HFF-Myc (cell line): ENCODE measurements at regions not wholly inside any gene's neighbourhood (a gene's known extent, or its start where the extent isn't known, plus 50 kb on each side); places are given as distances from the start of the nearest gene placed in this dataset.

Source experiments
- DNase-seq: peaks from one replicate; pipeline ENCODE4 v3.0.0-alpha.2; 2011; ENCODE audit warnings: low read depth; ENCODE audit errors: extremely low read depth
- H3K4me3 ChIP-seq: replicated peaks from 2 replicates; pipeline ENCODE4 v1.5.1; 2011; ENCODE audit warnings: low read depth, mild to moderate bottlenecking, control low read depth, low read length
- TF ChIP-seq, protein P1 (sequence below): IDR thresholded peaks from 2 replicates; pipeline ENCODE4 v1.5.1; 2012; ENCODE audit warnings: mild to moderate bottlenecking, low read depth, low read length, control low read depth; ENCODE audit errors: missing control alignments

DNA sequence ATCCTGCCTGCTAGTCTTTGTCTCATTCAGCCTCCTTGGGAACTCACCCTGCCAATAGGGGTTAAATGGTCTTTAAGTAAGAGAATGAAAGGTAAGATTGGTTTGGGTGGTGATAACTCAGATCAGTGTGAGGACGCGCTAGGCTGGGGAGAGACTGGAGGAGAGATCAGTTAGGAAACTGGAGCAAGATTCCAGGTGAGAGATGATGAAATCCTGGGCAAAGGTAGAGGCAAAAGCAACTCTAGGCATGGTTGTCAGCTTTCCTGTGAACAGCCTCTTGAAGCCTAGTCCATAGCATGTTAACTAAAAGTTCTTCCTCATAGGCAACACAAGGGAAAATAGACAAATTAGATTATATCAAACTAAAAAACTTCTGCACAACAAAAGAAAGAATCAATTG, 145.2 kb upstream of the ANKRD28 start:
- TF ChIP-seq, protein P1, sequence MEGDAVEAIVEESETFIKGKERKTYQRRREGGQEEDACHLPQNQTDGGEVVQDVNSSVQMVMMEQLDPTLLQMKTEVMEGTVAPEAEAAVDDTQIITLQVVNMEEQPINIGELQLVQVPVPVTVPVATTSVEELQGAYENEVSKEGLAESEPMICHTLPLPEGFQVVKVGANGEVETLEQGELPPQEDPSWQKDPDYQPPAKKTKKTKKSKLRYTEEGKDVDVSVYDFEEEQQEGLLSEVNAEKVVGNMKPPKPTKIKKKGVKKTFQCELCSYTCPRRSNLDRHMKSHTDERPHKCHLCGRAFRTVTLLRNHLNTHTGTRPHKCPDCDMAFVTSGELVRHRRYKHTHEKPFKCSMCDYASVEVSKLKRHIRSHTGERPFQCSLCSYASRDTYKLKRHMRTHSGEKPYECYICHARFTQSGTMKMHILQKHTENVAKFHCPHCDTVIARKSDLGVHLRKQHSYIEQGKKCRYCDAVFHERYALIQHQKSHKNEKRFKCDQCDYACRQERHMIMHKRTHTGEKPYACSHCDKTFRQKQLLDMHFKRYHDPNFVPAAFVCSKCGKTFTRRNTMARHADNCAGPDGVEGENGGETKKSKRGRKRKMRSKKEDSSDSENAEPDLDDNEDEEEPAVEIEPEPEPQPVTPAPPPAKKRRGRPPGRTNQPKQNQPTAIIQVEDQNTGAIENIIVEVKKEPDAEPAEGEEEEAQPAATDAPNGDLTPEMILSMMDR = no peak
- no peak for DNase-seq
- H3K4me3 ChIP-seq = no peak overlapping the region

DNA sequence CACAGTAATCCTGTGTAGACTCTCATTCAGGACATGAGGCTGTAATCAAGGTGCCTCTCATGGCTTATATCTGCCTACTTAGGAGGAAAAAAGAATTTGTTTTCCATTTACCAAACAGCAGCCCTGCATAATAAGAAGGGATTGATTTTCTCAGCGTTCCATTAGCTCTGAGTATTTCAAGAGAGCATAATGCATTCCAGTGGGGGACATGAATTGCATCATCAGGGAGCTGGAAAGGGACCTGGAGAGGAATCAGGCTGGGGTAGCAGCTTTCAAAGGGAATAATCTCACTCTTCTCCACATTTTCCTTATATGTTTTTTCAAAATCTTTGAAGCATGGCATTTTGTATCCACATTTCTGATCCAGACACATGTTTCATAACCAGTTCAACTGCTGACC, 150.6 kb upstream of the ANKRD28 start:
- TF ChIP-seq, protein P1 = no peak
- no peak overlapping the region for H3K4me3 ChIP-seq
- DNase-seq = no peak

DNA sequence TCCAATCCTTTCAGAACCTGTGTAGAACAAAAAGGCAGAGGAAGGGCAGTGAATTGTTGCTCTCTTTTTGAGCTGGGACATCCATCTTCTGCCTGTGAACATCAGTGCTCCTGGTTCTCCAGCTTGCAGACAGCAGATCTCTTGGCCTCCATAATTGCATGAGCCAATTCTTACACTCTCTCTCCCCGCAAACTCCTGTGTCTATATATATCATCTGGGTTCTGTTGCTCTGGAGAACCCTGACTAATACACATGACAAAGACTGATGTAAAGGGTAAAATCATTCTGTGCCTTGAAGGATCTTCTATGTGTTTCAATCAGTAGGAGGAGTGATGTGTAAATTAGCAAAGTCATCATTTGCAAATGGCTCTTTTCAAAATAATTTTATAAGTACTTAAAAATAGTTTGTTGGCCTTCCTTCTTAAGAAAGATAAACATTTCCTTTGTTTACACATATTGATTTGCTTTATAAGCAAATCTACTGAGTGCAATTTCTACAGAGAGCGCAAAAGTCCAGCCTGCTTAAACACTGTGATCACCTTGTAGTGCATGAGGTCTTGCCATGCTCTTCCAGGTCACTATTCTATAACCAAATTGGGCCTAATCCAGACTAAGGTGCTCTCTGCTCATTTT, 154.9 kb upstream of the ANKRD28 start:
- TF ChIP-seq, protein P1 = no peak

DNA sequence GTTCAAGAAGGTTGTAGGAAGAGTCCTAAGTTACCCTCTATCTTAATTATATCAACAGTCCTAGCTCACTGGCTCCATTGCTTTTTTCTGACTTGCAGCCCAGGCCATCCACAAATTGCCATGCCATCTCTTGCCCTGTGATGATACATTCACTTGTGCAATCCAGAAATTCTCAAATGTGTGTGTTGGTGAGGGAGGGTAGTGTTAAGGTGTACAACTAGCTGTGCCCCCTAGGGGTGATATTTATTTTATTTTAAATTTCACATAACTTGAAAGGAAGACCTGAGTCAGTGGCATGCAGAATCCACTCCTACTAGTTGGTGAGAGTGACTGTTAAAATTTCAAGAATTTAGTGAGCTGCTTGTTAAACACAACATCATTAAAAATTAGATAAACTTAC, 156.1 kb upstream of the ANKRD28 start:
- H3K4me3 ChIP-seq = no peak overlapping the region
- no peak for DNase-seq
- TF ChIP-seq, protein P1 = no peak

More for the DNA sequence above, 154.9 kb upstream of the ANKRD28 start:
- no peak for DNase-seq
- no peak overlapping the region for H3K4me3 ChIP-seq

DNA sequence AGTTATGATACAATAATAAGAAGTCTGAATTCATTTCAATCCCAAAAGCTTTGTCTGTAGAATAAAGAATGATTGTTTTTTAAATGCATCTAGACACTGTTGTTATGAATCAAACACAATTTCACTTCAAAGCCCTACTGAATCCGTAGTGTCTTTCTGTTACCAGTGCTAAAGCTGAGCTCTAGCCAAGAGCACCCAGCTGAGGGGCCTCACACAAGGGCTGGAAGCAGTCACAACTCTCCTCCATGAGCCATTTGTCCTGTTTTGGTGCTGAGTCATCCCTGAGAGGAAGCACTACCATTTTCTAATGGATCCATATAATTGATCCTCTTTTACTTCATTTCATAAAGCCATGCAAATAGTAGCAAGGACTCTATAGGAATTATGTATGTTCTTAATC, 158.2 kb upstream of the ANKRD28 start:
- H3K4me3 ChIP-seq = no peak overlapping the region
- no peak for DNase-seq
- TF ChIP-seq, protein P1 = no peak

DNA sequence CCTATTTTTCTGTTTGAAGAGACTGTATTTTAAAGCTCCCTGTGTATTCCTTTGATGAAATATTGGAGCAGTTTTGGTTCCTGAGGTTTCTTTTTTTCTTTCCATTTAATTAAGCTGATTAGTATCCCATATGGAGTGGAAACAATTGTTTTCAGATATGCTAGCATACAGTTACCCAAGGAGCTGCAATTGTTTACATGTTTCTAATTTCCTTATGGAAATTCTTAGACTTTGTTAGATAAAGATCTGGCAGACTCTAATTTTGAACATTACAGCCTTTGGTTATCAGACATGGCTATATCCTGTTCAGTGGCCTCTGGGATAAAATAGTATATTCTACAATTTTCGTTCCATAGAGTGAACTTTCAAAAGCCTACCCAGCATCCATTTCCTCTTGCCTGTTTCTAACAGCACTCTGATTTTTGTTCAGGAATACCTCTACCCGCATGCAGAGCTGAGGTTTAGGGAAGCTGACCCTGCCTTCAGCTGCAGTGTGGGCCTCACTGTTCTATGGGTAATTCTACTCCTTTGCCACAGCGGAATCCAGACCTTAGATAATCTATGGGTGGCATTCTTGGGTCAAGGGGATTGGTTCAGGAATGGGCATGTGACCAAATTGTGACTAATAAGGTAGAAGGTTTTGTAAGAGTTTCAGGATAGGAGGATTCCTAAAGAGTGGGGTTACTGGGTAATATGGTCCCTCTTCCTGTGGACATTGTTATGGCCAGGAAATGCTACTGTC, 161.1 kb upstream of the ANKRD28 start:
- TF ChIP-seq, protein P1 = no peak
- H3K4me3 ChIP-seq = no peak overlapping the region
- no peak for DNase-seq

DNA sequence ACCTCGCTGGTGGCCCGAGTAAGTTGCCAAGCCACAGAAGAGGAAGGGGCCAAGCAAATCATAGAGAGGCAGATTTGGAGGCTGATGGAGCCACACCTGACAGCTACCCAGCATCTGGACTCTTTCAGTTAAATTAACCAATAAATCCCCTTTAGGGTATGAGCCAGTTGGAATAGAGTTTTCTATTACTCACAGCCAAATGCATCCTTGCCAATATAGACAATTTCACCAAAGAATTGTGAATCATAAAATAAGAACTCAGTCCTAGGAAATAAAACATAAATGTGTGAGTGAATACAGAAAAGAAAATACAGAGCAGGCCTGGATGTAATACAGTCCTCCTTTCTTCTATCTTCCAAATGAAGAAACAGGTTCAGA, 161.6 kb upstream of the ANKRD28 start:
- no peak overlapping the region for H3K4me3 ChIP-seq
- no peak for DNase-seq
- TF ChIP-seq, protein P1 = no peak
